WTC11 (cell line): ENCODE measurements at regions not wholly inside any gene's neighbourhood (a gene's known extent, or its start where the extent isn't known, plus 50 kb on each side); places are given as distances from the start of the nearest gene placed in this dataset.

ENCODE experiments used
- NFYB ChIP-seq: sonication (generic); formaldehyde crosslinking; conservative IDR thresholded peaks from 2 replicates; pipeline ENCODE4 v1.8.0; 2022; ENCODE audit warnings: low read depth, missing genetic modification reagents
- NR2C2 ChIP-seq: sonication (generic); formaldehyde crosslinking; IDR thresholded peaks from 2 replicates; pipeline ENCODE4 v1.8.0; 2022; ENCODE audit warnings: mild to moderate bottlenecking, missing genetic modification reagents
- TF ChIP-seq, protein P1 (sequence below): fragments of 200-600 bp; IDR thresholded peaks from 2 replicates; pipeline ENCODE4 v1.8.0; 2022; ENCODE audit warnings: antibody characterized with exemption

DNA sequence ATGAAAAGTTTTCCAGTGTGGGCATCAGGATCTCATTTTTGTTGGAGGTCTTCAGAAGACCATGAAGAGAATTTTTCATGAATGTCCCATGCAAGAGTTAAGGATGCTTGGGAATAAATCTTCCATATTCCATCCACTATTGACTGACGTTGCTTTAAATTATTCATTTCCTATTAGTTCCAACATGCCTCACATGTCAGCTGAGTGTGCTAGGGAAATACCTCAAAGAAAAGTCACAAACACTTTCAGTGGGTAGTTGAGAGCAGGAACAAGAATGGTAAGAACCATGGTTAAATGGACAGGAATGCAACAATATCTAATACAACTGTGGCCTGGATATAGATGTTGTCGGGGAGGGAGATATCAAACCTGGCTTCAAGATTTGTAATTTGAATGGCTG lies 610.1 kb downstream of the TECRL start:
- TF ChIP-seq, protein P1, sequence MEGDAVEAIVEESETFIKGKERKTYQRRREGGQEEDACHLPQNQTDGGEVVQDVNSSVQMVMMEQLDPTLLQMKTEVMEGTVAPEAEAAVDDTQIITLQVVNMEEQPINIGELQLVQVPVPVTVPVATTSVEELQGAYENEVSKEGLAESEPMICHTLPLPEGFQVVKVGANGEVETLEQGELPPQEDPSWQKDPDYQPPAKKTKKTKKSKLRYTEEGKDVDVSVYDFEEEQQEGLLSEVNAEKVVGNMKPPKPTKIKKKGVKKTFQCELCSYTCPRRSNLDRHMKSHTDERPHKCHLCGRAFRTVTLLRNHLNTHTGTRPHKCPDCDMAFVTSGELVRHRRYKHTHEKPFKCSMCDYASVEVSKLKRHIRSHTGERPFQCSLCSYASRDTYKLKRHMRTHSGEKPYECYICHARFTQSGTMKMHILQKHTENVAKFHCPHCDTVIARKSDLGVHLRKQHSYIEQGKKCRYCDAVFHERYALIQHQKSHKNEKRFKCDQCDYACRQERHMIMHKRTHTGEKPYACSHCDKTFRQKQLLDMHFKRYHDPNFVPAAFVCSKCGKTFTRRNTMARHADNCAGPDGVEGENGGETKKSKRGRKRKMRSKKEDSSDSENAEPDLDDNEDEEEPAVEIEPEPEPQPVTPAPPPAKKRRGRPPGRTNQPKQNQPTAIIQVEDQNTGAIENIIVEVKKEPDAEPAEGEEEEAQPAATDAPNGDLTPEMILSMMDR = no peak
- no peak for TF ChIP-seq NFYB (CRISPR knock-in tag)
- TF ChIP-seq NR2C2 (CRISPR knock-in tag) = no peak
